Fibroblast of lung (primary cell): ENCODE measurements at regions not wholly inside any gene's neighbourhood (a gene's known extent, or its start where the extent isn't known, plus 50 kb on each side); places are given as distances from the start of the nearest gene placed in this dataset.

ENCODE experiments used
- DNase-seq, 2 donors: peaks; one replicate each; pipeline versions ENCODE4 v3.0.0 to v3.0.0-alpha.2; 2010; ENCODE audit warnings: low read depth in 2 of 2
- H2AFZ ChIP-seq: 2 replicates; pipeline ENCODE4 v1.5.1; 2012; ENCODE audit warnings: low read length, control low read depth, inconsistent platforms
- H3K27ac ChIP-seq: 2 replicates; pipeline ENCODE4 v1.5.1; 2011; ENCODE audit warnings: low read length, control low read depth; ENCODE audit not compliant: insufficient read depth
- H3K27me3 ChIP-seq: 2 replicates; pipeline ENCODE4 v1.5.1; 2011; ENCODE audit warnings: mild to moderate bottlenecking, low read length; ENCODE audit not compliant: control insufficient read depth, insufficient read depth
- H3K36me3 ChIP-seq: 2 replicates; pipeline ENCODE4 v1.5.1; 2011; ENCODE audit warnings: low read length; ENCODE audit not compliant: control insufficient read depth, insufficient read depth
- H3K4me1 ChIP-seq: 2 replicates; pipeline ENCODE4 v1.5.1; 2011; ENCODE audit warnings: low read length; ENCODE audit not compliant: control insufficient read depth, insufficient read depth; ENCODE audit errors: extremely low read depth
- H3K4me2 ChIP-seq: 2 replicates; pipeline ENCODE4 v1.5.1; 2011; ENCODE audit warnings: low read length, control low read depth; ENCODE audit not compliant: insufficient read depth; ENCODE audit errors: extremely low read depth
- H3K4me3 ChIP-seq, 4 experiments: fragments of 200-600 bp in 1 of 4; sonication (generic) in 1 of 4; replicated peaks in 1 of 4; 2 replicates each; pipeline ENCODE4 v1.5.1; 2011 to 2016; ENCODE audit warnings: low read length in 4 of 4, low read depth in 3 of 4, mild to moderate bottlenecking in 3 of 4, control low read depth in 2 of 4, inconsistent platforms in 1 of 4, mixed read lengths in 1 of 4; ENCODE audit not compliant: insufficient read depth in 1 of 4; ENCODE audit errors: control extremely low read depth in 1 of 4
- H3K79me2 ChIP-seq: 2 replicates; pipeline ENCODE4 v1.5.1; 2012; ENCODE audit warnings: mild to moderate bottlenecking, low read length, inconsistent platforms; ENCODE audit not compliant: control insufficient read depth, insufficient read depth
- H3K9ac ChIP-seq: 2 replicates; pipeline ENCODE4 v1.5.1; 2011; ENCODE audit warnings: mild to moderate bottlenecking, low read length, control low read depth; ENCODE audit not compliant: insufficient read depth
- H3K9me3 ChIP-seq: 2 replicates; pipeline ENCODE4 v1.5.1; 2012; ENCODE audit warnings: low read depth, low read length; ENCODE audit not compliant: control insufficient read depth, insufficient read depth
- H4K20me1 ChIP-seq: 2 replicates; pipeline ENCODE4 v1.5.1; 2011; ENCODE audit warnings: low read length; ENCODE audit not compliant: control insufficient read depth, insufficient read depth; ENCODE audit errors: extremely low read depth
- EZH2 ChIP-seq: IDR thresholded peaks from 2 replicates; pipeline ENCODE4 v1.5.1; 2012; ENCODE audit warnings: low read length, control low read depth, mild to moderate bottlenecking; ENCODE audit errors: missing control alignments
- TF ChIP-seq, protein P1 (sequence below), 2 donors: IDR thresholded peaks in 1 of 2; conservative IDR thresholded peaks in 1 of 2; 1 replicate in 1 of 2; 2 replicates in 1 of 2; pipeline ENCODE4 v1.5.1; 2011 to 2012; ENCODE audit warnings: low read length in 2 of 2, control low read depth in 1 of 2, inconsistent platforms in 1 of 2, low read depth in 1 of 2, mild to moderate bottlenecking in 1 of 2

DNA sequence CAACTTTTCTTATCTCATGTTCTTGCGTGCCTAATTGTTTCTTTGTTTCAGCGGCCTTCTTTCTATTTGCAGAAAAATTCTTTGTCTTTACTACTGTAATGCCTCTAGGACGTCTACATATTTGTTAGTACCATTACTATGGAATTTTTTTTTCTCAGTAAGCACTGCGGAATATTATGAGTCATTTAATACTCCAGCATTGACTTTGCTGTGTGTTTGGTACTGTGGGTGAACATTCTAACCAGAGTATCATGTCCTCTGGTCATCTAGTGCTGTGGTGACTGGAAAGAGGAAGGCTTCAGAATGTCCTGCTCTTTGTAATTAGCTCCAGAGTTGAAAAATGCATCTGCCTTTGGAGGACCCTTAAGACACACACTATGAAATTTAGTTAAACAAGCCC is 58.5 kb upstream of the FERD3L start:
- DNase-seq: peak in 1 of 2 donors; percentile 8
- Histone ChIP-seq H2AFZ (no peak overlapping the region), H4K20me1 (no peaks in the 10 kb centered on the region), H3K27me3 (no peaks in the 10 kb centered on the region), H3K9ac (no peak overlapping the region), H3K4me2 (no peak overlapping the region), H3K27ac (no peak overlapping the region), H3K79me2 (no peaks in the 10 kb centered on the region), H3K9me3 (no peaks in the 10 kb centered on the region), H3K36me3 (no peaks in the 10 kb centered on the region), H3K4me3 (no peak overlapping the region), H3K4me1 (no peaks in the 10 kb centered on the region)
- TF ChIP-seq, protein P1, sequence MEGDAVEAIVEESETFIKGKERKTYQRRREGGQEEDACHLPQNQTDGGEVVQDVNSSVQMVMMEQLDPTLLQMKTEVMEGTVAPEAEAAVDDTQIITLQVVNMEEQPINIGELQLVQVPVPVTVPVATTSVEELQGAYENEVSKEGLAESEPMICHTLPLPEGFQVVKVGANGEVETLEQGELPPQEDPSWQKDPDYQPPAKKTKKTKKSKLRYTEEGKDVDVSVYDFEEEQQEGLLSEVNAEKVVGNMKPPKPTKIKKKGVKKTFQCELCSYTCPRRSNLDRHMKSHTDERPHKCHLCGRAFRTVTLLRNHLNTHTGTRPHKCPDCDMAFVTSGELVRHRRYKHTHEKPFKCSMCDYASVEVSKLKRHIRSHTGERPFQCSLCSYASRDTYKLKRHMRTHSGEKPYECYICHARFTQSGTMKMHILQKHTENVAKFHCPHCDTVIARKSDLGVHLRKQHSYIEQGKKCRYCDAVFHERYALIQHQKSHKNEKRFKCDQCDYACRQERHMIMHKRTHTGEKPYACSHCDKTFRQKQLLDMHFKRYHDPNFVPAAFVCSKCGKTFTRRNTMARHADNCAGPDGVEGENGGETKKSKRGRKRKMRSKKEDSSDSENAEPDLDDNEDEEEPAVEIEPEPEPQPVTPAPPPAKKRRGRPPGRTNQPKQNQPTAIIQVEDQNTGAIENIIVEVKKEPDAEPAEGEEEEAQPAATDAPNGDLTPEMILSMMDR (conservative IDR thresholded peaks at IDR 0.05 in 1 of 2, IDR thresholded peaks at IDR 0.05 in 1 of 2; ENCODE audit: low read depth in 1 of 2, low read length in 2 of 2): no peak
- no peak for TF ChIP-seq EZH2

DNA sequence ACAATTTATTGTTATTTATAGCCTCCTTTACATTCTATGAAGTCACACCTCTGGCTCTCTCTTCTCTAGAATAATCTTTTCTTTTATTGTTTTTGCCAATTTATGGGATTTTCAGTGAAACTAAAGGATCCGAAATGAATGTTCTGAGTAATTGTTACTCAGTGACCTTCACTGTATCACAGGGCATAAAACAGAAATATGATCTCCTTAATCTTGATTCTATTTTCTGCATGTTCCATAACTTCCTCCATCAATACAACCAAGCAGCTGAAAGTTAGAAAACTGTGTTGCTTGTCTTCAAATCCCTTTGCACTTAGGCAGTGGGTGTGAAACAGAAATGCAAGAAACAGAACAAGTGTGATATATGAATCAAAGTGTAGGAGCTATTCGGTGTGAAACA is 57.4 kb upstream of the FERD3L start:
- no peaks in the 10 kb centered on the region for H3K36me3 ChIP-seq
- TF ChIP-seq, protein P1 (conservative IDR thresholded peaks at IDR 0.05 in 1 of 2, IDR thresholded peaks at IDR 0.05 in 1 of 2; ENCODE audit: low read depth in 1 of 2, low read length in 2 of 2): no peak
- no peak for TF ChIP-seq EZH2
- no peak overlapping the region for H3K4me3 ChIP-seq
- H3K4me2 ChIP-seq: no peak overlapping the region
- DNase-seq: no peak
- H3K9me3 ChIP-seq: no peaks in the 10 kb centered on the region
- H2AFZ ChIP-seq: no peak overlapping the region
- H3K4me1 ChIP-seq: no peaks in the 10 kb centered on the region
- H3K79me2 ChIP-seq: no peaks in the 10 kb centered on the region
- H3K27me3 ChIP-seq: no peaks in the 10 kb centered on the region
- no peaks in the 10 kb centered on the region for H4K20me1 ChIP-seq
- H3K9ac ChIP-seq: no peak overlapping the region
- no peak overlapping the region for H3K27ac ChIP-seq
